ENCODE measurements at regions not wholly inside any gene's neighbourhood (a gene's known extent, or its start where the extent isn't known, plus 50 kb on each side); places are given as distances from the start of the nearest gene placed in this dataset.

- H3K4me1 ChIP-seq, result no peaks in the 10 kb centered on the region
- H3K9ac ChIP-seq (ENCODE audit: low read depth in 2 of 2, low read length in 2 of 2), result no peak overlapping the region
- no peak for DNase-seq
- intact Hi-C loops (cut with DNase I), result no loop called here
- no peak for TF ChIP-seq CTCF (IDR thresholded peaks at IDR 0.05)
- H3K27ac ChIP-seq, result no peak overlapping the region
- H3K27me3 ChIP-seq, result no peaks in the 10 kb centered on the region
- H3K4me3 ChIP-seq, result no peak overlapping the region
- H3K9me3 ChIP-seq, result no peaks in the 10 kb centered on the region
- no peaks in the 10 kb centered on the region for H3K36me3 ChIP-seq
These were observed 617.7 kb downstream of the MBD2 start for GRCh38 chr18:53606792-53607191.

GRCh38 chr18:53605198-53605597 lies 619.3 kb downstream of the MBD2 start:
- no peaks in the 10 kb centered on the region for H3K4me1 ChIP-seq
- no peak overlapping the region for H3K9ac ChIP-seq (ENCODE audit: low read depth in 2 of 2, low read length in 2 of 2)
- no peaks in the 10 kb centered on the region for H3K36me3 ChIP-seq
- no peak overlapping the region for H3K27ac ChIP-seq
- no peak overlapping the region for H3K4me3 ChIP-seq
- intact Hi-C loops (cut with DNase I), result no loop called here
- H3K9me3 ChIP-seq, result no peaks in the 10 kb centered on the region
- no peaks in the 10 kb centered on the region for H3K27me3 ChIP-seq
- TF ChIP-seq CTCF (IDR thresholded peaks at IDR 0.05), result no peak
- DNase-seq, result no peak

- no peak for TF ChIP-seq CTCF (IDR thresholded peaks at IDR 0.05)
- intact Hi-C loops (cut with DNase I), result no loop called here
These were observed 621.2 kb downstream of the MBD2 start for GRCh38 chr18:53603276-53603675.

GRCh38 chr18:53601344-53601743 lies 623.1 kb downstream of the MBD2 start:
- intact Hi-C loops (cut with DNase I), result no loop called here
- DNase-seq, result no peak
- TF ChIP-seq CTCF (IDR thresholded peaks at IDR 0.05), result no peak

More at GRCh38 chr18:53603276-53603675, 621.2 kb downstream of the MBD2 start:
- H3K36me3 ChIP-seq, result no peaks in the 10 kb centered on the region
- no peaks in the 10 kb centered on the region for H3K9me3 ChIP-seq
- no peaks in the 10 kb centered on the region for H3K4me1 ChIP-seq
- H3K27ac ChIP-seq, result no peak overlapping the region
- no peaks in the 10 kb centered on the region for H3K27me3 ChIP-seq
- H3K9ac ChIP-seq (ENCODE audit: low read depth in 2 of 2, low read length in 2 of 2), result no peak overlapping the region
- H3K4me3 ChIP-seq, result no peak overlapping the region
- DNase-seq, result no peak

GRCh38 chr18:53586923-53587322 lies 637.5 kb downstream of the MBD2 start:
- Histone ChIP-seq H3K36me3 (no peaks in the 10 kb centered on the region), H3K9me3 (no peaks in the 10 kb centered on the region), H3K27me3 (no peaks in the 10 kb centered on the region), H3K4me3 (no peak overlapping the region), H3K4me1 (no peaks in the 10 kb centered on the region), H3K9ac (ENCODE audit: low read depth in 2 of 2, low read length in 2 of 2) (no peak overlapping the region), H3K27ac (no peak overlapping the region)
- intact Hi-C loops (cut with DNase I), result no loop called here
- TF ChIP-seq CTCF (IDR thresholded peaks at IDR 0.05), result no peak
- no peak for DNase-seq

More at GRCh38 chr18:53601344-53601743, 623.1 kb downstream of the MBD2 start:
- Histone ChIP-seq H3K27ac (no peak overlapping the region), H3K9me3 (no peaks in the 10 kb centered on the region), H3K9ac (ENCODE audit: low read depth in 2 of 2, low read length in 2 of 2) (no peak overlapping the region), H3K27me3 (no peaks in the 10 kb centered on the region), H3K4me1 (no peaks in the 10 kb centered on the region), H3K4me3 (no peak overlapping the region), H3K36me3 (no peaks in the 10 kb centered on the region)

Data from colonic mucosa (tissue), 4 donors.